NCI-H1694 treated with DMSO at 0.1 percent for 48 hours (cell line): ENCODE measurements at regions not wholly inside any gene's neighbourhood (a gene's known extent, or its start where the extent isn't known, plus 50 kb on each side); places are given as distances from the start of the nearest gene placed in this dataset.

Source experiments
- DNase-seq: peaks from one replicate; lab custom pipeline; 2025; lab: John Stamatoyannopoulos, UW

- no peak for DNase-seq
These were observed 95.5 kb upstream of the MGMT start for GRCh38 chr10:129371541-129371940.

- no peak for DNase-seq
These were observed 94.9 kb upstream of the MGMT start for GRCh38 chr10:129372172-129372571.

- no peak for DNase-seq
These were observed 93.8 kb upstream of the MGMT start for GRCh38 chr10:129373231-129373630.

- no peak for DNase-seq
These were observed 93.3 kb upstream of the MGMT start for GRCh38 chr10:129373718-129374117.

DNA sequence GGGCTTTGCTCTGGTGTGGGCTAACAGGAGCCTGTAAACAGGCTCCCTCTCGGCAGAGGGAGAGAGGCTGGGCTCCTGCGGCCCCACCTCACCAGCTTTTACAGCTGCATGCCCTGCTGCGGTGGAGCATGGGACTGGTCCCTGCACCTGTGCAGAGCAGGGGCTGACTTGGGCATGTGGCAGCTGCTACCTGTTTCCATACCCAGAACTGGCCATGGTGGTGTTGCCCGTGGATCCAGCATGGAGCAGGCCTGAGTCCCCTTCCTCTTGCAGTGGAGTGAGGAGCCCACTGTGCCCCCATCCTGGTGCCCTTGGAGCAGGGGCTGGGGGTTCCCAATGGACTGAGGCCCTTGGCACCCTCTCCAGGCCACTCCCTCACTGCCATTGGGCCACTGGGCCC lies 91.9 kb upstream of the MGMT start:
- DNase-seq: no peak

- no peak for DNase-seq
These were observed 91.1 kb upstream of the MGMT start for GRCh38 chr10:129375912-129376311.

DNA sequence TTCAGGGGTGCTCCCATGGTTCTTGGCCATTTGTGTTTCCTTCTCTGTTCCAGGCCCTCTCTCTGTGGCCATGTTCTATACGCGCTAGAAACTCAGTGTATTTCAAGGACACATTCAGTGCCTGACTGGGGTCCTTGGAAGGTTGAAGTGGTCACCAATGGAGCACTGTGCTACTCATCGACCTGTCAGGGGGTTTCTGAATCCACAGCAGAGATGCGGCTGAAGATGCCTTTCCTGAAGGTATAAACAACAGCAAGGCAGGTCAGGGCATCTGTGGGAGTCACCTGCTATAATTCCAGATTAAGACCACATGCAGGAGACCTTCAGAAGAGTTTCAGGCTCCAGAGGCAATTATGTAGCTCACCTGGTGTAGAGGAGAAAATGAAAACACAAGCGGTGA lies 86.8 kb upstream of the MGMT start:
- no peak for DNase-seq

GRCh38 chr10:129381741-129382140 lies 85.3 kb upstream of the MGMT start:
- DNase-seq: no peak

DNA sequence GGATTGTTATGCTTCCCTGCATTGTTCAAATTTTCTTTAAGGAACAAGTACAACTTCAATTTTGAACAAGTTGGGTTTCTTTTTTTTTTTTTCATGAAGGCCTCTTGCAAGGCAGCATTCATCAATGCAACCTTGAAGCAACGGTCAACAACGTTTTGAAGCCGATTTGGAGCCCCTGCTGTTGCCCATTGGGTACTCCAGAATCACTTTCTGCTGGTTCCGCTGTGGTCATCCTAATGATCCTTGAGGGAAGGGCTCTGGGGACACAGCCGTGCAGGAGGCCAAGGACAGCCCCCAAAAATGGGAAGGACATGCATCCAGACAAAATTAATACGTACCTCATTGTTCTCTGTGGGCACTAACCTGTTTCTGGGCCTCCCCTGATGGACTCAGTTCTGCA lies 84.6 kb upstream of the MGMT start:
- DNase-seq: no peak

DNA sequence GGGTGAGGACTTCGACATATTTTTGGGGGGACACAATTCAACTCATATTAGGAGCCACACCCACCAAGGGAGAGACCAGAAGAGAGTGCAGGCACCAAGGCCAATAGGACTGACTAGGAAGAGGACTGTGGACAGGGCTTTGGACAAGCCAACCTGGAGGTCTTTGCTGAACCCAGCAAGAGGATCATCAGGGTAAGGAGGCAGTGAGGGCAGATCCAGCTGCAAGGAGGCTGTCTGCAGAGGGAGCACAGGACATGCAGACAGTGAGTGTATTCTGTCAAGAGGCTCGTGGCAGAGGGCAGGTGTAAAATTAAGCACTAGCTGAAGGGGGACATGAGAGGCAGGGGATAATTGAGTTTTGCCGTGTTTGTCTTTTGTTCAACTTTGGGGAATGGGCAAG lies 83.4 kb upstream of the MGMT start:
- no peak for DNase-seq

DNA sequence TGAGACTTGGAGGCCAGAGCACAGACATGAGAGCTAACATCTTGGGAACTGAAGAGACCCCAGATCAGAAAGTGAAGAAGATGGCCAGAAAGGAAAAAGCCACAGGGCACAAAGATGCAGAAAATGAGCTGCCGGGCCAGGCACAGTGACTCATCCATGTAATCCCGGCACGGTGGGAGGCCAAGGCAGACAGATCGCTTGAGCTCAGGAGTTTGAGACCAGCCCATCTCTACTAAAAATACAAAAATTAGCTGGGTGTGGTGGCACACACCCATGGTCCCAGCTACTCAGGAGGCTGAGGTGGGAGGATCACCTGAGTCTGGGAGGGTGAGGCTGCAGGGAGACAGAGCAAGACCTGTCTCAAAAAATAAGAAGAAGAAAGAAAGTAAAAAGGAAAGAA lies 81.4 kb upstream of the MGMT start:
- no peak for DNase-seq

GRCh38 chr10:129386415-129387257 lies 80.4 kb upstream of the MGMT start:
- no peak for DNase-seq

DNA sequence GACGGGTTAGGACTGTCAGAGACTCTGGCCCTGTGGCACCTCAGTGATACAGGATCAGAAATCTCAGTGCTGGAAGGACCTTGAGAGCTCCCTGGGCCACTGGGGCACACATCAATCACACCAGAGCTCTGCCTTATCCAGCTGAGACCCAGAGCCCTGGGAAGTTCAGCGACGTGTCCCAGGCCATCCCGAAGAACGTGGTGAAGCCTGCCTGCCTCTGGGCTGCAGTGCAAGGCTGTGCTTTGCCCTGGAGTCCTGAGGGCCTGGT lies 79.8 kb upstream of the MGMT start:
- no peak for DNase-seq

GRCh38 chr10:129388435-129388834 lies 78.6 kb upstream of the MGMT start:
- DNase-seq: no peak

- no peak for DNase-seq
These were observed 77.8 kb upstream of the MGMT start for GRCh38 chr10:129389194-129389593.

GRCh38 chr10:129390147-129390546 lies 76.9 kb upstream of the MGMT start:
- DNase-seq: no peak

DNA sequence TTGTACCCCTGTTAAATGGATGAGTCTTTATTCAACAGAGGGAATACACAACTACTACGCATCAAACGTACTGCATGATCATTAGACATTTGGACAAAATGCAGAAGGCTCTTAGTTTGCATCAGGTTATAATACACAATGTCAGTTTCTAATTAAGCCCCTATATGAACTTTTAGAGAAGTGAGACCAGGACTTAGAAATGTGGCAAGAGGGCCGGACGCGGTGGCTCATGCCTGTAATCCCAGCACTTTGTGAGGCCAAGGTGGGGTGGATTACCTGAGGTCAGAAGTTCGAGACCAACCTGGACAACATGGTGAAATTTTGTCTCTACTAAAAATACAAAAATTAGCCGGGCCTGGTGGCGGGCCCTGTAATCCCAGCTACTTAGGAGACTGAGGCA lies 76.3 kb upstream of the MGMT start:
- no peak for DNase-seq

DNA sequence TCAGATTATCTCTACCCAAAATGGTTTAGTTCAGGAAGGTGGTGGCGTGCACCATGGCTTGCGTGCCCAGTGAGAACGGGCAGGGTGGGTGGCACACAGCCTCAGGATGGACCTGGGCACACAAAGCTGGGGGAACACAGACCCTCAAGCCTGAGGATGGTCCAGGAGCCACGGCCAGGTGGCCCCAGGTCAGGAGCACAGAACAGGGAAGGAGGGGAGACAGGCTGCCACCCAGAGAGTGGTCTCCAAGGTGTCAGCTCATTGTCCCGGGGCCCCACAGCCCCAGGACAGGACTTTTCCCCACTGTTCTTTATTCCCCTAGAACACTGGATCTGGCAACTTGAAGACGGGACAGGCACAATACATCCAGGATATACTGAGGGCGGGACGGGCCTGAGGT lies 75.6 kb upstream of the MGMT start:
- DNase-seq: no peak

DNA sequence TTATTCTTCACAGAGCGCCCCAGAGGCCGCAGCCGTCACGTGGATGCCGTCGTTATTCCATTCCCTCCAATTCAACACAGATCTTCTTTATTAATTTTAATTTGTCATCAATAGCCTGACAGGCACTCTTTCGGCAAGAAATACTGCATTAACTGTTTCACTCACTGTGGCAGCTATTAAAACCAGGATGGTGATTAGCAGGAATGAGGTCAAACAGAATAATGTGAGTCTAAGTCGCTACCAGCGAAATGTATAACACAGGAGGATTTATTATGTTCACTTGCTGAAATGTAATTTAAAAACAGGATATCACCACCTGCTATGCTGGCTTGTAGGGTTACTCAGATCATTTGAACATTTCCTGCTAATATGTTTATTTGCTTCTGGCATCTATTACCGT lies 74.2 kb upstream of the MGMT start:
- DNase-seq: no peak

DNA sequence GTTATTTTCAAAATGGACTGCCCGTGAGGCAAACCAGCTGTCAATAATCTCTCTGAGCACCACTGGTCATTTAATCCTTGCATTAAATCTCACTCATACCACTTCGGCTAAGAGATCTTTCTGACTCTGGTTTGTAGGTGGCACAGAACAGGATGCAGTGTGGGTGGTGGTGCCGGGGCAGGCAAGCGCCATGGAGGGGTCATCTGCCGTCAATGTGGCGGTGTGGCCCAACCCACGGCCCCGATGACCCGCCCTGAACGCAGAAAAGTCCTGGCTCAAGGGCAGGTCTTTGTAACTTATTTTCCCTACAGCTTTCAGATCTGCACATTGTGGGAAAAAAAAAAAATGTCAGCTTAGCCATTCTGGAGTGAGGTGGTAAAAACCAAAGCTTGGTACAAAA lies 73.2 kb upstream of the MGMT start:
- no peak for DNase-seq

- DNase-seq: no peak
These were observed 72.3 kb upstream of the MGMT start for GRCh38 chr10:129394518-129395328.

GRCh38 chr10:129396021-129396722 lies 70.9 kb upstream of the MGMT start:
- DNase-seq: no peak
